ENCODE measurements at regions not wholly inside any gene's neighbourhood (a gene's known extent, or its start where the extent isn't known, plus 50 kb on each side); places are given as distances from the start of the nearest gene placed in this dataset.

- POLR2A ChIA-PET = no interaction called here
- BruUV-seq (replicated peaks) = no TSS peak
- Histone ChIP-seq H3K27ac (ENCODE audit: low read length) (no peak overlapping the region), H3K4me3 (ENCODE audit: low read depth in 2 of 2, low read length in 2 of 2) (no peak overlapping the region), H3K36me3 (ENCODE audit: control insufficient read depth, insufficient read depth, low read length) (no peaks in the 10 kb centered on the region), H3K4me1 (ENCODE audit: control insufficient read depth, insufficient read depth, low read length) (no peaks in the 10 kb centered on the region), H3K9me3 (ENCODE audit: control insufficient read depth, insufficient read depth, low read depth, low read length) (no peaks in the 10 kb centered on the region), H3K27me3 (ENCODE audit: control insufficient read depth, insufficient read depth, low read length) (no peaks in the 10 kb centered on the region)
- TF ChIP-seq TCF7L2 (IDR thresholded peaks at IDR 0.05; ENCODE audit: low read depth, low read length) (no peak), POLR2AphosphoS5 (IDR thresholded peaks at IDR 0.05; ENCODE audit: low read depth, low read length) (no peak)
- TF ChIP-seq, protein P1, sequence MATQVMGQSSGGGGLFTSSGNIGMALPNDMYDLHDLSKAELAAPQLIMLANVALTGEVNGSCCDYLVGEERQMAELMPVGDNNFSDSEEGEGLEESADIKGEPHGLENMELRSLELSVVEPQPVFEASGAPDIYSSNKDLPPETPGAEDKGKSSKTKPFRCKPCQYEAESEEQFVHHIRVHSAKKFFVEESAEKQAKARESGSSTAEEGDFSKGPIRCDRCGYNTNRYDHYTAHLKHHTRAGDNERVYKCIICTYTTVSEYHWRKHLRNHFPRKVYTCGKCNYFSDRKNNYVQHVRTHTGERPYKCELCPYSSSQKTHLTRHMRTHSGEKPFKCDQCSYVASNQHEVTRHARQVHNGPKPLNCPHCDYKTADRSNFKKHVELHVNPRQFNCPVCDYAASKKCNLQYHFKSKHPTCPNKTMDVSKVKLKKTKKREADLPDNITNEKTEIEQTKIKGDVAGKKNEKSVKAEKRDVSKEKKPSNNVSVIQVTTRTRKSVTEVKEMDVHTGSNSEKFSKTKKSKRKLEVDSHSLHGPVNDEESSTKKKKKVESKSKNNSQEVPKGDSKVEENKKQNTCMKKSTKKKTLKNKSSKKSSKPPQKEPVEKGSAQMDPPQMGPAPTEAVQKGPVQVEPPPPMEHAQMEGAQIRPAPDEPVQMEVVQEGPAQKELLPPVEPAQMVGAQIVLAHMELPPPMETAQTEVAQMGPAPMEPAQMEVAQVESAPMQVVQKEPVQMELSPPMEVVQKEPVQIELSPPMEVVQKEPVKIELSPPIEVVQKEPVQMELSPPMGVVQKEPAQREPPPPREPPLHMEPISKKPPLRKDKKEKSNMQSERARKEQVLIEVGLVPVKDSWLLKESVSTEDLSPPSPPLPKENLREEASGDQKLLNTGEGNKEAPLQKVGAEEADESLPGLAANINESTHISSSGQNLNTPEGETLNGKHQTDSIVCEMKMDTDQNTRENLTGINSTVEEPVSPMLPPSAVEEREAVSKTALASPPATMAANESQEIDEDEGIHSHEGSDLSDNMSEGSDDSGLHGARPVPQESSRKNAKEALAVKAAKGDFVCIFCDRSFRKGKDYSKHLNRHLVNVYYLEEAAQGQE (IDR thresholded peaks at IDR 0.05; ENCODE audit: insufficient read depth in 1 of 2, low read depth in 2 of 2, low read length in 1 of 2) = no peak
- DNase-seq (ENCODE audit: low read depth, low spot score) (no peak), ATAC-seq (no peak)
- CTCF ChIA-PET = no interaction called here
- in situ Hi-C loops (cut with HindIII; ENCODE audit: low pct_unique_long_range_greater_than_20kb, low sequenced_read_pairs) = no loop called here
- intact Hi-C loops (cut with micrococcal nuclease; ENCODE audit: unreplicated experiment) = no loop called here
Measured at GRCh38 chr18:45228796-45229388, 386.4 kb upstream of the SLC14A2 start.

DNA sequence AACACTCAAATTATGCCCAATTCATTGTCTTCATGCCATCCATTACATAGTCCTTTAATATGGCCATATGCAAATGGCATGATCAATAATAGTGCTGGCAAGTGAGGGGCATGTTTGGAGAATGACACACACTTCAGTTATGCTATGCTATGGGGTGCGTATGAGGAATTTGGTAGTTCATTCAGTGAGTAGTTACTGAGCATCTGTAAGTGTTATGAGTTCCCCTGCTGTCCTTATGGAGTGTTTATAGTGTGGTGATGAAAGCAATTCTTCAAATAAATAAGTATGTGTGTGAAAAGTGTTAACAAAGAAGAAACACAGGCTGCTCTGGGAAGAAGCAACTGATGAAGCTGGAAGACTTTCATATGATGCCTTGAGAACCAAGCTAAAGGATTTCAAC, 383.7 kb upstream of the SLC14A2 start:
- Histone ChIP-seq H3K36me3 (ENCODE audit: control insufficient read depth, insufficient read depth, low read length) (no peaks in the 10 kb centered on the region), H3K9me3 (ENCODE audit: control insufficient read depth, insufficient read depth, low read depth, low read length) (no peaks in the 10 kb centered on the region), H3K4me3 (ENCODE audit: low read depth in 2 of 2, low read length in 2 of 2) (no peak overlapping the region), H3K27ac (ENCODE audit: low read length) (no peak overlapping the region), H3K4me1 (ENCODE audit: control insufficient read depth, insufficient read depth, low read length) (no peaks in the 10 kb centered on the region), H3K27me3 (ENCODE audit: control insufficient read depth, insufficient read depth, low read length) (no peaks in the 10 kb centered on the region)
- intact Hi-C loops (cut with micrococcal nuclease; ENCODE audit: unreplicated experiment) (no loop called here), in situ Hi-C loops (cut with HindIII; ENCODE audit: low pct_unique_long_range_greater_than_20kb, low sequenced_read_pairs) (no loop called here)
- ATAC-seq = no peak
- BruUV-seq (replicated peaks) = no TSS peak
- POLR2A ChIA-PET = no interaction called here
- no peak for DNase-seq (ENCODE audit: low read depth, low spot score)
- CTCF ChIA-PET = no interaction called here
- TF ChIP-seq, protein P1 (IDR thresholded peaks at IDR 0.05; ENCODE audit: insufficient read depth in 1 of 2, low read depth in 2 of 2, low read length in 1 of 2) = no peak
- TF ChIP-seq, protein P2, sequence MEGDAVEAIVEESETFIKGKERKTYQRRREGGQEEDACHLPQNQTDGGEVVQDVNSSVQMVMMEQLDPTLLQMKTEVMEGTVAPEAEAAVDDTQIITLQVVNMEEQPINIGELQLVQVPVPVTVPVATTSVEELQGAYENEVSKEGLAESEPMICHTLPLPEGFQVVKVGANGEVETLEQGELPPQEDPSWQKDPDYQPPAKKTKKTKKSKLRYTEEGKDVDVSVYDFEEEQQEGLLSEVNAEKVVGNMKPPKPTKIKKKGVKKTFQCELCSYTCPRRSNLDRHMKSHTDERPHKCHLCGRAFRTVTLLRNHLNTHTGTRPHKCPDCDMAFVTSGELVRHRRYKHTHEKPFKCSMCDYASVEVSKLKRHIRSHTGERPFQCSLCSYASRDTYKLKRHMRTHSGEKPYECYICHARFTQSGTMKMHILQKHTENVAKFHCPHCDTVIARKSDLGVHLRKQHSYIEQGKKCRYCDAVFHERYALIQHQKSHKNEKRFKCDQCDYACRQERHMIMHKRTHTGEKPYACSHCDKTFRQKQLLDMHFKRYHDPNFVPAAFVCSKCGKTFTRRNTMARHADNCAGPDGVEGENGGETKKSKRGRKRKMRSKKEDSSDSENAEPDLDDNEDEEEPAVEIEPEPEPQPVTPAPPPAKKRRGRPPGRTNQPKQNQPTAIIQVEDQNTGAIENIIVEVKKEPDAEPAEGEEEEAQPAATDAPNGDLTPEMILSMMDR (IDR thresholded peaks at IDR 0.05) = no peak
- TF ChIP-seq TCF7L2 (IDR thresholded peaks at IDR 0.05; ENCODE audit: low read depth, low read length) (no peak), POLR2AphosphoS5 (IDR thresholded peaks at IDR 0.05; ENCODE audit: low read depth, low read length) (no peak), SIN3A (IDR thresholded peaks at IDR 0.05; ENCODE audit: borderline replicate concordance, insufficient read depth, low read depth, low read length) (no peak)

All from Panc1 (cell line).